HCEC 1CT (cell line): ENCODE measurements at regions not wholly inside any gene's neighbourhood (a gene's known extent, or its start where the extent isn't known, plus 50 kb on each side); places are given as distances from the start of the nearest gene placed in this dataset.

Experiments used
- DNase-seq: peaks from one replicate; pipeline ENCODE4 v3.0.0-alpha.2; 2017

- no peak for DNase-seq
Measured at GRCh38 chr20:10771435-10772140, 97.8 kb upstream of the JAG1 start.

GRCh38 chr20:10774357-10774943 is 100.7 kb upstream of the JAG1 start:
- no peak for DNase-seq

GRCh38 chr20:10777710-10778109 is 103.9 kb upstream of the JAG1 start:
- no peak for DNase-seq

- no peak for DNase-seq
Measured at GRCh38 chr20:10779911-10780310, 106.1 kb upstream of the JAG1 start.

- no peak for DNase-seq
Measured at GRCh38 chr20:10780901-10781300, 107.1 kb upstream of the JAG1 start.

- no peak for DNase-seq
Measured at GRCh38 chr20:10781526-10781925, 107.7 kb upstream of the JAG1 start.

- DNase-seq: no peak
Measured at GRCh38 chr20:10783707-10784553, 110.1 kb upstream of the JAG1 start.

GRCh38 chr20:10784554-10785183 is 110.9 kb upstream of the JAG1 start:
- no peak for DNase-seq

- no peak for DNase-seq
Measured at GRCh38 chr20:10786678-10787077, 112.9 kb upstream of the JAG1 start.

- no peak for DNase-seq
Measured at GRCh38 chr20:10788055-10788454, 114.3 kb upstream of the JAG1 start.

- DNase-seq: no peak
Measured at GRCh38 chr20:10788877-10789276, 115.1 kb upstream of the JAG1 start.

GRCh38 chr20:10789386-10789785 is 115.6 kb upstream of the JAG1 start:
- DNase-seq: no peak

- DNase-seq: no peak
Measured at GRCh38 chr20:10790013-10790412, 116.2 kb upstream of the JAG1 start.

- no peak for DNase-seq
Measured at GRCh38 chr20:10792291-10792690, 118.5 kb upstream of the JAG1 start.

- DNase-seq: no peak
Measured at GRCh38 chr20:10793766-10794165, 120.0 kb upstream of the JAG1 start.

- DNase-seq: no peak
Measured at GRCh38 chr20:10794765-10795164, 121.0 kb upstream of the JAG1 start.

- DNase-seq: no peak
Measured at GRCh38 chr20:10795286-10796026, 121.7 kb upstream of the JAG1 start.

GRCh38 chr20:10798811-10799210 is 125.0 kb upstream of the JAG1 start:
- DNase-seq: no peak

GRCh38 chr20:10799735-10800134 is 125.9 kb upstream of the JAG1 start:
- no peak for DNase-seq

- DNase-seq: no peak
Measured at GRCh38 chr20:10800288-10800687, 126.5 kb upstream of the JAG1 start.

- no peak for DNase-seq
Measured at GRCh38 chr20:10802236-10802635, 128.4 kb upstream of the JAG1 start.

- no peak for DNase-seq
Measured at GRCh38 chr20:10805764-10806163, 132.0 kb upstream of the JAG1 start.

GRCh38 chr20:10806539-10806938 is 132.7 kb upstream of the JAG1 start:
- no peak for DNase-seq
